ENCODE measurements at regions not wholly inside any gene's neighbourhood (a gene's known extent, or its start where the extent isn't known, plus 50 kb on each side); places are given as distances from the start of the nearest gene placed in this dataset.
A peak's percentile ranks its signal among the peaks of the same experiment; 100 is the strongest.
"Not testable (repeated sequence)": the region's sequence is repeated elsewhere in the genome, so short reads cannot be mapped to it uniquely, and the experiment has no call there.

- DNase-seq, result no peak
These were observed 168.0 kb downstream of the PHLDA1 start for GRCh38 chr12:75863533-75863932.

- no peak for DNase-seq
These were observed 168.7 kb downstream of the PHLDA1 start for GRCh38 chr12:75862692-75863471.

- no peak for DNase-seq
These were observed 171.7 kb downstream of the PHLDA1 start for GRCh38 chr12:75859868-75860267.

GRCh38 chr12:75856235-75856634, 175.3 kb downstream of the PHLDA1 start:
- DNase-seq, result no peak

GRCh38 chr12:75855360-75855759, 176.2 kb downstream of the PHLDA1 start:
- no peak for DNase-seq

- no peak for DNase-seq
These were observed 176.8 kb downstream of the PHLDA1 start for GRCh38 chr12:75854681-75855309.

- not testable (repeated sequence) for DNase-seq
These were observed 177.4 kb downstream of the PHLDA1 start for GRCh38 chr12:75854137-75854536.

- DNase-seq, result no peak
These were observed 177.9 kb downstream of the PHLDA1 start for GRCh38 chr12:75853626-75854025.

GRCh38 chr12:75852956-75853355, 178.6 kb downstream of the PHLDA1 start:
- no peak for DNase-seq

- DNase-seq, result no peak
These were observed 179.4 kb downstream of the PHLDA1 start for GRCh38 chr12:75852143-75852542.

GRCh38 chr12:75850721-75851462, 180.7 kb downstream of the PHLDA1 start:
- peak; percentile 2 for DNase-seq

- DNase-seq, result no peak
These were observed 182.6 kb downstream of the PHLDA1 start for GRCh38 chr12:75848961-75849360.

GRCh38 chr12:75848431-75848925, 183.1 kb downstream of the PHLDA1 start:
- no peak for DNase-seq

- DNase-seq, result no peak
These were observed 185.5 kb downstream of the PHLDA1 start for GRCh38 chr12:75846102-75846501.

GRCh38 chr12:75844985-75845384, 186.6 kb downstream of the PHLDA1 start:
- DNase-seq, result no peak

GRCh38 chr12:75844049-75844770, 187.4 kb downstream of the PHLDA1 start:
- DNase-seq, result no peak

GRCh38 chr12:75842090-75842489, 189.5 kb downstream of the PHLDA1 start:
- no peak for DNase-seq

GRCh38 chr12:75840994-75841355, 190.6 kb downstream of the PHLDA1 start:
- no peak for DNase-seq

GRCh38 chr12:75838309-75838708, 193.3 kb downstream of the PHLDA1 start:
- no peak for DNase-seq

- no peak for DNase-seq
These were observed 193.9 kb downstream of the PHLDA1 start for GRCh38 chr12:75837700-75838099.

GRCh38 chr12:75836533-75836932, 195.0 kb downstream of the PHLDA1 start:
- no peak for DNase-seq

- no peak for DNase-seq
These were observed 197.0 kb downstream of the PHLDA1 start for GRCh38 chr12:75834591-75834990.

GRCh38 chr12:75833268-75833667, 198.3 kb downstream of the PHLDA1 start:
- DNase-seq, result no peak
